NCI-H2107 treated with DMSO at 0.1 percent for 48 hours (cell line): ENCODE measurements at regions not wholly inside any gene's neighbourhood (a gene's known extent, or its start where the extent isn't known, plus 50 kb on each side); places are given as distances from the start of the nearest gene placed in this dataset.
A peak's percentile ranks its signal among the peaks of the same experiment; 100 is the strongest.
"Not testable (repeated sequence)": the region's sequence is repeated elsewhere in the genome, so short reads cannot be mapped to it uniquely, and the experiment has no call there.

Source experiments
- DNase-seq: peaks from one replicate; lab custom pipeline; 2025; ENCODE audit not compliant: unreplicated experiment; lab: John Stamatoyannopoulos, UW

DNA sequence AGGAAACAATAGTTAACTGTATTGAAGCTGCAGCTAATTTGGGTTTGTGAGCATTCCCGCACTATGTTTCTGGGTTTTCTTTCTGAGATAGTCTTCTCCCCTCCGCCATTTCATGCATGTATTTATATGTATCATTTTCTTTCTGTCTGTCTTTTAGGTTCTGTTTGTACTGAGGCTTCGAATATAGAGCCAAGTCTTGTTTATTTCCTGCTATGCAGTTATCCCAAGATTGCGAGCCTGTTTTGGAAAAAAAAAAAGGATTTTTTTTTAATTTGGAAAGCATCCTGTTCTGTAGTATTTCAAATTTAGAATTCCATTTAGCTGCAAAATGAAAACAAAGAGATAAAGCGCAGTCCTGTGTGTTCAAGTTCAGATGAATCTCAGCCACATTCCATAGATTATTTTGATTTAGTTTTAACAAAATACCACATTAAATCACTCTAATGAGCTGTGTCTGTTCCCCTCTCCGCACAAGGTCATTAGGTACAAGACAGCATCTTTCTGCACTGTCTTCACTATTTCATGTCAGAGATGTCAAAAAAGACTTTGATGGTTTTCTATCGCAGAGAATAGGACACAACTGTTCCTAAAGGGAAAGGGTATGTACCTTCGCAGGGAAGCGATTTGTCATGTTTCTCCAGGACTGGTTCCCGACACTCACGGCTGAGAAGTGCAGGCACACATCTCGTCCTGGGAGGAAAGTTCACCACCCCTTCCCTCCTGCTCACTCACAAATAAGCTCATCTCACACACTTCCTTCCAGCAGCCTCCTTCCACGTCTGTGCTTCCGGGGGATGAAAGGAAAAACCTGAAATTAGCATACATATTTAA is 443.4 kb downstream of the ZNF516 start:
- no peak for DNase-seq

DNA sequence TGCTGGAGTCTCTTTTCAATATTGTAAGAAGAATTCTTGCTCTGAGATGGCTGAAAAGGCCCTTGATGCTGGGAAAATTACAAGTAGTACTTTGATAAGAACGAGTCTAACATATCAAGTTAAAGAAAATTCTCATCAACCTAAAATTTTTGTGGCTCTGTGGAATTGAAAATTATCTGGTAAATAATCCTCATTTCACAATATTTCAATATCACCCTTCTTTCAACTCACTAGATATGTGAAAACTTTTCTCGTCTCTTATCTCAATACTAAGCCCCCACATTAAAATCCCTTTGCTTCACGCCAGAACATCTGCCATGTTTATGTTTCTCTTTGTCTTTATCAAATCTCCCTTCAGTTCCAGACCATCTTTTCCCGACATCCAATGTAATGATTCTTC is 448.8 kb downstream of the ZNF516 start:
- no peak for DNase-seq

DNA sequence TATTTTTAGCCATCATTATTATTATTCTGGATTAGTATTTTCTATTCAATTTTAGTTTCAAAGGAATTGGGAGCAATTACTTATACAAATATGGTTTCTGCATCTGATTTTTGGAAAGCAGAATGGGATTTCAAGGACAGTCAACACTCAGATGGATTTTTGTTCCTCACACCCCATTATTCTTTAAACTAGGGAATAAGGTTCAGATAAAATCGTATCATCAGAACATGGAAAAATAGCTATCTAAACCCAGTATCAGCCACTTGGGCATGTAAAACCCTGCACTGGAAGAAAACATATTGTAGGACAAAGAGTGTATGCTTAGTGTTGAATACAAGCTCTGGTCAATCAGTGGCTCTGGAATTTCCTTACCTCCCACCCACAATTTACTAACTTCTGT is 452.5 kb downstream of the ZNF516 start:
- DNase-seq = no peak

DNA sequence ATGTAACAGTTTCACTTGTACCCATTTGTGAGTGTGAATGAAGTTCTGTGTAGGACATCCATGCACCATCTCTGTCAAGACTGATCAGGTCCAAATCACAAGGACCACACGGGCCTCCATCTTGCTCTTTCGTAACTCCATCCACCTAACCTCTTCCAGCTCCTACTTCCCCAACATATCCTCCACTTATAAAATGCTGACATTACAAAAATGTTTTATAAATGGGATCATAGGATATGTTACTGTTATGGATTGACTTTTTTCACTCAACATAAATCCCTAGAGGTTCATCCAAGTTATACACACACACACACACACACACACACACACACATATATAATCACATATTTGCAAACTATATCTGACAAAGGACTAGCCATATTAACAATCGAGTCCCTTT is 476.8 kb downstream of the ZNF516 start:
- no peak for DNase-seq

DNA sequence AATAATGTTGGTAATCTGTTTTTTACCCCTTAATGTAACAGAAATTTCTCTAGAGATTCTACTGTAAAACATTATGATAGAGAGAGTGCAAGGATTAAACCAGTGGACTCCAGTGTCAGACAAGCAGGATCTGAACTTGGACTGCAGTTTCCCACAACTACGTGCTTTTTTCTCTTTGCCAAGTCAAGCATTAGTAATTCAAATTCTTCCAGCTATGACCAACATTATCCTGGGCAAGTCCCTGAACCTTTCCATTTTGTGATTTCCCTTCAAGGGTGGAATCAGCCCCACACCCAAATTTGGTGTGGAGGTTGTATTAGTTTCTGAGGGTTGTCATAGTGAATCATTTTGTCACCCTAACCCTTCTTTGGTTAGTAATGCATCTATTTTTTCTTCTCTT is 482.0 kb downstream of the ZNF516 start:
- no peak for DNase-seq

DNA sequence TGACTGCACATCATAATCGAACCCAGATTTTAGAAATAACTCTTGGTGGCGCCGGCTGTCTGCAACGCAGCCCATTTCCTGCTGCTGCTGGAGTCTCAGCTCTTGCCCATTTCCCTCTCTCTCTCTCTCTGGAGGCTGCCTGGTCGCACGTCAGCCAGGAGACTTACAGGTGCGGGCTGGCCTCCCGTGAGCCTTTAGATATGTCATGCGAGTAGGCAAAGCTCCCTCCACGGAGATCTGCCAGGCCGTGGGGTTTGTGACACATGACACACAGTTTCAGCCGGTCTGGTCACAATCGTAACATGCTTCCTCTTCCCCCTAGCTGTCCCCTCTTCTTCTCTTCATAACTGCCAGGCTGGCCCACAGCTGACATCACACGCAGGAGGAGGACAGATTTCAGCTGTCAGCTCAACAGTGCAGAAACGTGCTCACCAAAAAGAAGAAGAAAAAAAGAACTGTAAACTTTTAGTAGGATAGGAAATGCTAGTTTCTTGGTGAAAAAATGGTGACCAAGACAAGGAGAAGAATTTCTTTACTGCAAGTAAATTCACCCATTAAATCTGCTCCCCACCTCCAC is 489.3 kb downstream of the ZNF516 start:
- DNase-seq = peak; percentile 49

DNA sequence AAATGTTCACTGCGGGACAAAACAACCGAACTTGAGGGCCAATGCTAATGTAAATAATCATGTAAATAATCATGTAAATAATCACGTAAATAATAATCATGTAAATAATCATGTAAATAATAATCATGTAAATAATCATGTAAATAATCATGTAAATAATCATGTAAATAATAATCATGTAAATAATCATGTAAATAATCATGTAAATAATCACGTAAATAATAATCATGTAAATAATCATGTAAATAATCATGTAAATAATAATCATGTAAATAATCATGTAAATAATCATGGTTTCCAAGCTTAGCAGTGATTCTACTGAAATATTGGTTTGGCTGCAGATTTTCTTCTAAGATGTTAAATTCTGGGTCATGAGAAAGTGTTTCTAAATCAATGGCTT is 507.1 kb downstream of the ZNF516 start:
- not testable (repeated sequence) for DNase-seq

DNA sequence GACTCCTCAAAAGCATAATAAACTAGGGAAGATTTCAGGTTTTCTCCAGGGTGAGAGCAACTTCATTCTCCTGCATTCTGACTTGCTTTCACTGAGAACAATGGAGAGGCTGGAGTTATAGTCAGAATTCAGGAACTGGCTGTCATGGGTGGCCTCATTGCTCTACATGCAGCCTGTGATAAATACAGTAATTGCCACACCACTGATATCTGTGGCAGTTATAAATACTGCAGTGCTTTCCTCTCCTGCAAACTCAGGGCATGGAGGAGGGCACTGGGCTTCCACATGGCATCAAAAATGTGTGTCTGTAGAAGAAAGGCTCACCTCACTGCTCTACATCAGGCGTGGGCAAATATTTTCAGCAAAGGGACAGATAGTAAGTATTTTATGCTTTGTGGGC is 510.2 kb downstream of the ZNF516 start:
- no peak for DNase-seq

DNA sequence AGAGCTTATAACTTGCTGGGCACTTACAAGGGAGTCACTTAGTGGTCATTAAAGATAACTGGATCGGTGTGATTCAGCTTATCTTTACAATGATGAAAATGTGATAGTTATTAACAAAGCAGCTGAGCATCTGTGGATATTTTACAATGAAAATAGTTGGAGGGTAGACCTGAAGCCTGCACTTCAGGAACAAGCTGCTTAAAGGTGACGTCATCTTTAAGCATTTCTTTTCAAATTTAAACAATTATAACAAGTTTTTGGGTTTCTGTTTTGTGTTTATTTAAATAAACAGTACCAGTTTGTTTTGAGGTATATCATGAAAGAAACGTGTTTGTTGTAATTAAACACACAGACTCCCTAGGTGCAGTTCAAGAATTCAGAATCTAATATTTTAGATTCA is 513.9 kb downstream of the ZNF516 start:
- no peak for DNase-seq

DNA sequence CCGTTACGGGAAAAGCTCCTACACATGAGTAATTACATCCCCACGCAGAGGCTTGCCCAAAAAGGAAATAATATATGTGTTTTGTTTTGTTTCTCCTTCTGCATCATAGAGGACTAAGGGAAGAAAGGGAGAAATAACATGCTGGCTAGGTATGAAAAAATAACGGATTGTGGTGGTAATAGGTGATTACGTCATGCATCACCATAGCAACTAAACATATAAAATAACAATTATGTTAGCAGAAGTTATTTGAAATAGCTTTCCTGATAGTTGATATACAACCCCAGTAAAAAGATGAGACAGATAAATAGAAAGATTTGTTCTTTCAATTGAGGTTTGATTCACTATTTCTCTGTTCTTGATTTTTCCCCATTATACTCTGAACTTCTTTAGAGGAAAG is 518.0 kb downstream of the ZNF516 start:
- DNase-seq = no peak

DNA sequence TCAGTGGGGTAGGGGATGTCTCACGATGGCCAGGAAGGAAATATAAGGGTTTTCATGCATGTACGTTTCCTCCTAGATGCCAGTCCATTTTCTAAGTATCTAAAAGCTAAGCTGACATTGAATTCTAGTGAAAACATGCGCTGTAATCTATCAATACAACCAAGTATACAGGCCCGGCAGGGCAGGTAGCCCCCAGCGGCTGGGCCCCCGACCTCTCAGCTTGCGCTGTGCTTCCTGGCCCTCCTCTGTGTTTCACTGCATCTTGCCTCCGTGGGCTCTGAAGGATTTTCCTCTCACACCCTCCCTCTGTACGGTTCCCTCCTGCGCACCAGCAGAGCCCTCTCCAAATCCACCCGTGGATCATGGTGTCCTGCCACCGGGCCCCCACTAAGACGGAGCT is 524.8 kb downstream of the ZNF516 start:
- no peak for DNase-seq

DNA sequence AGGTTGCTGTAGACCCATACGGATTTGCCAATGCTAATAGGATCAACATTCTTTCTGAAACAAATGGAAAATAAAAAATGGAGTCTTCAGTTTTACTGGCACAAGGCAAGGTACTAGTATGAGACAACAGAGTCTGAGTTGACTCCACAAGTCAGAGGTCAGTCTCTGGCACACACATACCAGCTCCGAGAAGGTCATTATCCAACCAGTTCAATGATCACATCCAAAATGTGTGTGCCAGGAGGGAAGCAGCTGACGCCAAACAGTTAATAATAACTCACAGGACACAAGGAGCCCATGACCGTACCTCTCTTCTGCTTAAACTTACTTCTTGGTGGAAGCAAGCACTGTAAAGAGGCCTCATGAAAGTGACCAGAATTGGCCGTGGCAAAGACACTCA is 528.6 kb downstream of the ZNF516 start:
- no peak for DNase-seq

DNA sequence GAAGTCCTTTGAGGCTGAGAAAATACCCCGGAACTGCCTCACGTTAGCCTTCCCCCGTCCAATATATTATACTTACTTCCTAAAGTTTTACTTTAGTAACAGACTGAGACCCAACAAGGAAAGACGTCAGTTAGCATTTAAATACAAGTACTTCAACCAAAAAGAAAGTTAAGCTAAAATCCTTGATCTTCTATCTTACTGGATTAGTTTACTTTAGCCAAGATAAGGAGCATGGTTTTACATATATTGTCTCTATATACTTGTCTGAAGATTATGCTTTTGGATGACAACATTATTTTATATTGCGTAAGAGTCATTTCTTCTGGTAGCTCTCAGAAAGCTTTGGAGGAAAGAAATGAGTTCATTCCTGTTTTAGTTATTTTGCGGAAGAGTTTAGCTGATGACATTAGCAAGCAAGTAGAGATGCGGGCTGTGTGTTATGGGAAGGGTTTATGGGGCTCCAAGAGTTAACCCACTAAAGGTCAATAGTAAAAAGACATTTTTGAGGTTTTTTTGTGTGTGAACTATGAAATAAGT is 532.9 kb downstream of the ZNF516 start:
- DNase-seq = no peak

DNA sequence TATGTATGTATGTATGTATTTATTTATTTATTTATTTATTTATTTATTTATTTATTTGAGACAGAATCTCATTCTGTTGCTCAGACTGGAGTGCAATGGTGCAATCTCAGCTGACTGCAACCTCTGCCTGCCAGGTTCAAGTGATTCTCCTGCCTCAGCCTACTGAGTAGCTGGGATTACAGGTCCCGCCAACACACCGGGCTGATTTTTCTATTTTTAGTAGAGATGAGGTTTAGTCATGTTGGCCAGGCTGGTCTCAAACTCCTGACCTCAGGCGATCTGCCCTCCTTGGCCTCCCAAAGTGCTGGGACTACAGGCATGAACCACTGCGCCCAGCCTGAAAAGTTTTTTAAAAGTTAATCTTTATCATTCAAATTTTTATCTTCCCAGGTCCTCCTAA is 532.9 kb upstream of the SMIM21 start:
- not testable (repeated sequence) for DNase-seq

DNA sequence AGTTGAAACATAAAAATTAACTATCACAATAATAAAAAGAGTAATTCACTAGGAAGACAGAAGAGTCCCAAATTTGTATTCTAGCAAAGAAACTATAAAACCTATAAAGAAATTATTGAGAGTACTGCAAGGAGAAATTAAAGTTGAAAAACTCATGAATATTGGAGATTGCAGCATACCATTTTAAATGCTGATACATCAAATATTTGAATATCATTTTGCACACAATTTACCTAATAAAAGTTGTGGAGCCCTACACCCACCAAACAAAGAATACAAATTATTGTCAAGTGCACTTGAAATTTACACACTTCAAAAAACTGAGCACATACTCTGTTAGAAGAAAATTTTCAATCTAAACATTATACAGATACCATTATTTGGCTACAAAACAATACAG is 531.6 kb upstream of the SMIM21 start:
- DNase-seq = no peak

DNA sequence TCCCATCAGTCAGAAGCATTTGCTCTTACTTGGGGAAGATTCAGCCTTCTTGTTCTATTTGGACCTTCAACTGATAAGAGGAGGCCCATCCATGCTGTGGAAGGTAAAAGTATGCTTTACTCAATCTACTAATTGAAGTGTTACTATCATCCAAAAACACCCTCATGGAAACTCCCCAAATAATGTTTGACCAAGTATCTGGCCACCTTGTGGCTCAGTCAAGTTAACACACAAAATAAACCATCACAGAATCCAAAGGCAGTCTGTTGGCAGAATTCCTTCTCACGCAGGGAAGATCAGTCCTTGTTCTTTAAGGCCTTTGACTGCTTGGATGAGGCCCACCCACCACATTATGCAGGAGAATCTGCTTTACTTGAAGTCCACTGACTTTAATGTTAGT is 531.2 kb upstream of the SMIM21 start:
- DNase-seq = no peak

DNA sequence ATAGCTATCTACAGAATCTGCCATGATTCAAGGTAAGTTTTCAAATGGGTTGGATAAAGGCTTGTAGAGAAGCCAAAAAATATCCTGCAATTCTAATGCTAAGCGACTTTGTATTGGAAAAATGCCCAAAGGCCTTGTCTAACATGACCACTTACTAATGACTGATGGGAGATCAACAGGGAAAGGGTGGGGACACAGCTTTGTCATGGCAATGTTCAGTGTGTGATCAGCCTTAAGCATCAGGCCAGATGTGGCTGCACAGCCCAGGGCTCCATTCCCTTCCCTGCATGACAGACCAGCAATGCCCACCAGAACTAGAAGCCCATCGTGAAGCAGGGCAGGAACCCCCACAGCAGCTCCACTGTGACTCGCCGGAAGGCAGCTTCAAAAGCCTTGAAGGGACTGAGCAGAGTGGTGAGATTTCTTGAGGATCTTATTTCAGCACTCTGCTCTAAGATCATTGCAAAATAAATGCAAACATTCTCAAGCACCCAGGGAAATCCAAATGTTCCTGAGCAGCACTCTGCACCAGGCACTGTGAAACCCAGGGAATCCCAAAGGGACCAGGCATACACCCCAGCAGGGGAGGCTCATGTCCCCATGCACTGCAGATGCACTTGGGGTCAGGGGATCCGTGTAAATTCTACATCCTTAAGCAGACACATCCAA is 517.9 kb upstream of the SMIM21 start:
- DNase-seq = no peak

DNA sequence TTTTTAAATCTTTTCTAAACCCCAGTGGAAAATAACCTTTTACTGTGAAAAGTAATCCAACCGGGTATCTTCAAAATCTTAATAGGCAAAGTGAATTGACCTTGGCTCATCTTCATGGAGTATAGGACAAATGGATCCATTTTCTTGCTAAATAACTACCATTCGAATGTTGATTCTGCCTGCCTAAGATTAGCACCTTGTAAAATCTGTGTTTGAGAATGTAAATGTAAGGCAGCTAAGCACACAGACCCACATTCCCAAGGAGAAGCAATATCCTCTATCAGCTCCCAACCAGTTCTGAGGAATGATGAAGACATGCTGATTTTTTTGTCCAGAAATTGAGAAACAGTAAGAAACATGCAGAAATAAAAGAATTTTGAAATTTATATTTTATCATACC is 509.8 kb upstream of the SMIM21 start:
- DNase-seq = no peak

DNA sequence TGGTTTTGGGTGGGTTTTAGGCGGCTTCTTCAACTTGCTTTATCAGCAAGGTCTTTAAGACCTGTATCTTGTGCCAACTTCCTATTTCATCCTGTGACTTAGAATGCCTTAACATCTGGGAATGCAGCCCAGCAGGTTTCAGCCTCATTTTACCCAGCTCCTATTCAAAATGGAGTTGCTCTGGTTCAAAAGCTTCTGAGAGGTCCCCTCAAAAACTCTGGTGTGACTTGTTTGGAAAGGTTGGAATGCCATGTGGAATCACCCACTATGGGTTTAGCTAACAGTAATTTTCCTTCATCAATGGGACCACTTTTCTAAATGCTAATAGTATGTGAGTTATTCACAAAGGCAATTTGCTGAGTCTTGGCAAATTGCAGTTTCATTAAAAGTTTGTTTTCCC is 509.4 kb upstream of the SMIM21 start:
- no peak for DNase-seq

DNA sequence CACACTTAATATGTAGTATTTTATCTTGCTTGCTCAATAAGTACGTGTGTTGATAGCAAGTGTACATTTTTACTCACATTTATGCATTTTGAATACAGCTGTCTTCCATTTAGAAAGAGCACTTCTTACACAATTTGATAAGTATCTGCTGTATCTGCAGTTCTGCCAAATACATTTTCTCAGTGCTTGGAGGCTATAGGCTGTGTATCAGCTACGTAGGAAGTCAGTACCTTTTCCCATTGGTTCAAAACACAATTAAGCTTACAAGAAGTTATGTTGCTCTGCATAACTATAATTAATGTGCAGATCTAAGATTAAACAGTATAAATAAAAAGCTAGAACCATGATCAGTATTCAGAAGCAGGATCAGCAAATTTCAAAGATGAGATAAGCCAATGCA is 503.6 kb upstream of the SMIM21 start:
- no peak for DNase-seq

DNA sequence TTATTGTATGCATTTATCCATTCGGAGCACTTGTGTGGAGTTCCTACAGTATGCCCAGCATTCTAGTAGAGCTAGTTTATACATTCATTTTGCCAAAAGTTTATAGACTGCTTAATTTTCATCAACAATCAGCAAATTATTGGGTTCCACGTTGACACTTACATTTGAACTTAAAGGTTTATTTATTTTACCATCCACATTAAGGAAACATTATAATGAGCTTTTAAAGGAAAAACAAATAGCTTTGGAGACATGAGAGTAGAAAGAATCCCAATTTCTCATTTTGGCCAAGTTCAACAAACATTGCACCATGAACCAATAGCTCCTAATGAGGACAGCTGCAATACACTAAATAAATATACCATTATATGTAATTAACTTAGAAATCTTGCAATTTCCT is 501.2 kb upstream of the SMIM21 start:
- DNase-seq = no peak

DNA sequence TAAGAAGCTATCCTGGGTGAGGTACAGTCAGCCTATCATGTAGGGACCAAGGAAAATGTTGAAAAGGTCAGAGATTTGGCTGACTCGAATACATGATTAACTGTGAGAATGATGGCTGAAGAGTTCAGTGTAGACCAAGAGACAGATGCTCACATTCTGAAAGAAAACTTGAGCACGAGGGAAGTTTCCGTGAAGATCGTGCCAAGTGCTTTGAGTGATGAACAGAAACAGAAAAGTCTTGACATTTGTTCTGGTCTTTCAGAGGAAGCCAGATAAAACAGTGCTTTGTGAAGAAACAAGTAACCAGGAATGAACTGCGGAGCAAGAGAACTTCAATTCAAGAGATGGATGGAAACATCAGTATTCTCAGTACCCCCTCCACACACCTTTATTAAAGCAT is 500.3 kb upstream of the SMIM21 start:
- no peak for DNase-seq
